ENCODE measurements at regions not wholly inside any gene's neighbourhood (a gene's known extent, or its start where the extent isn't known, plus 50 kb on each side); places are given as distances from the start of the nearest gene placed in this dataset.

- TF ChIP-seq EZH2 (IDR thresholded peaks at IDR 0.05; ENCODE audit: borderline replicate concordance) = no peak
- TF ChIP-seq CTCF (IDR thresholded peaks at IDR 0.05; ENCODE audit: poor library complexity) = no peak
These were observed 1428.1 kb downstream of the C4orf33 start for GRCh38 chr4:130524057-130524456.

Data from hepatocyte (in vitro differentiated cells).